Raji (cell line): ENCODE measurements at regions not wholly inside any gene's neighbourhood (a gene's known extent, or its start where the extent isn't known, plus 50 kb on each side); places are given as distances from the start of the nearest gene placed in this dataset.

Experiments used
- POLR2A ChIP-seq: IDR thresholded peaks from 2 replicates; pipeline ENCODE4 v1.6.1; 2011; ENCODE audit warnings: low read depth, low read length, control low read depth; ENCODE audit not compliant: insufficient read depth

DNA sequence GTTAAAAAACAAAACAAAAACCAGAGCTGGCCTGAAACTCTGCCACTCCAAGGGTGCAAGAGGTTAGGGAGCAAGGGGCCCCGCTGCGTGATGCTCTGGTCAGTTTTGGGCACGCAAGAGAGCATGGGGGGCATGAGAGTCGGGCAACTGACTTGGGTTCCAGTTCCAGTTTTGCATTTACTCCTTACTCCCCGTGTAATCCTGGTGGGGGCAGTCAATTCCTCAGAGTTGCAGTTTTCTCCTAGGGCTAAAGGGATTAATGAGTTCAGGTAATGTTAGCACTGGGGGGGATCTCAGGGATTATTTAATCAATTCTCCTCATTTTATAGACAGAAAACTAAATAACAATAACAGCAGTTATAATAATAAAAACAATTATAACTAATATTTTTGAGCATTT, 72.9 kb upstream of the PMFBP1 start:
- TF ChIP-seq POLR2A: no peak

DNA sequence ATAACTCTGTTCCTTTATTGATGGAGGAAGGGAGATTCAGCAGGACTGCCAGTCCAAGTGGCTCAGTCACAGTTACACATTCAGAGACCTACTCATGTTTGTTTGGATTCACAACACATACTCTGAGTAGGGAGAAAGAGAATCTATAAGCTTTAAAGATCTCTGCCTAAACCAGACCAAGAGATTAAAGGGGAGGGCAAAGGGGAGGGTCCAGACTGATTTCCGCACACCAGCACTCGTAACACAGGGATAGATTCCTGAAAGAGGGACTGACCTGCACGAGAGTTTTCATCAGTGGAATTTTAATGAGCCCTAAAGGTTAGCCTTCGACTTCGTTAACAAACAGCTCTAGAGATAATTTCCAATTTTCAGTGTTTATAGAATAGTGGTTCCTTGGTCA, 71.7 kb upstream of the PMFBP1 start:
- no peak for TF ChIP-seq POLR2A

DNA sequence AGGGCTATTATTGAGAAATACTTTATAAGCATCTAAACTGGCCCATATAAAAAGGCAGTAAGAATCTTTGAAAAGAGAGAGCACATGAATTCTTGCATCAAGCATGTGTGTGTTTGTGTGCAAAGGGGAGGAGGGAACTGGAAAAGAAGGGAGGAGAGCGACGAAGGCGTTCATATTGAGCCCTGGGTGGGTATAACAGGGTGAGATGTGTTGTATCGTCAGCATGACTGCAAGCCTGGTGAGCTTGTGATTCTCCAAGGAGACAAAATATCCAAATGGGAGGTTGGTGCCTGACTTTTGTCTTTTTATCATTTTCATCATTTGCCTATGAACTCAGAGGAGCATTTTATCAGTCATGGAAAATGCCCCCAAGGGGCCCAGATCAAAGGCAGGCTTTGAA, 70.8 kb upstream of the PMFBP1 start:
- TF ChIP-seq POLR2A: no peak

DNA sequence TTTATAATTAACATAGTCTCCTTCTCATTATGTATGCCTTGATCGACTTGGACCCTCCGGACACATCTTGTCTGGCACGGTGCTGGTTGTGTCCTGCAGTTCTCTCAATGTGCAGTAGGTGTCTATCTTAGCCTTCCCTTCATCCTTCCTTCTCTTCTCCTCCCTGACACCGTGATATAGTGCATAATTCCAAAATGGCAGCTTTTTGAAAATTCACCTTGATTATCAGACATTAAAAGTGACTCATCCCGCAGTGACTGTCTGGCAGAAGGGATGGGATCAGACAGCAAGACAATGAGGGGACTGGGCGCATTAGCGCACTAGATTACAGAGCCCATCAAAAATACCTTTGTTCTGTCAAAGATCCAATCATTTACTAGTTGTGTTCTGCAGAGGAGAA, 70.0 kb upstream of the PMFBP1 start:
- no peak for TF ChIP-seq POLR2A

DNA sequence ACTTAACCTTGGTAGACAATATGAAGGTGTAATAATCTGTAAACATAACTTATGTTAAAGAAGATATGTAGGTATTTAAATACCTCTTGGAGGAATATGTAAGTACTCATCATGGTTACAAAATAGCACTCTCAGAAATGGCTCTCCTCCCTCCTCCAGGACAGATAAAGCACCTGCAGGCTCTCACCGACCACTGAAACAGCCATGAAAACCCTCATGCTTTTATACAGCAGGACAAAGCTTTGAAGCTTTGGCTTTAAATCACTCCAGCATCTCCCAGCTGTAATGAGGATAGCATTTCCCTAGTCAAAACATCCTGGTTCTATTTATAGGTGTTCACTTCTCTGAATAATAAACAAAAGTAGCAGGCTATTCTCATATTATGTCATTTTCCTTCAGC, 69.1 kb upstream of the PMFBP1 start:
- TF ChIP-seq POLR2A: no peak

DNA sequence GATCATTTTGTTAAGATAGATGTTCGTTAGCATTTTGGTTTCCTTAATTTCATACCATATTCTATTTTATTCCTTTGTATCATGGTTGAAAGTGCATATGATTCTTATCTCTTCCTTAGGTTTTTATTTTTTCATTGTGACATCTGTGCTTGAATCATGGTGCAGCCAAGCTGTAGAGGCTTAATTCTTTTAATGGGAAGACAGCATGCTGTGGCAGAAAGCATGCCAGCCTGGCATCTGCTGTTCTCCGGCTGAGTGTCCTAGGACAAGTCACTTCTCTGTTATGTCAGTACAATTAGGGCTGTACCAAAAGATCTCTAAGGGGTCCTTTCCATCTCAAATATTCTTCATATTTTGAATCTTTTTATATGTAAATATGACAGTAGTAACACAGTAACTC, 68.5 kb upstream of the PMFBP1 start:
- TF ChIP-seq POLR2A: no peak

DNA sequence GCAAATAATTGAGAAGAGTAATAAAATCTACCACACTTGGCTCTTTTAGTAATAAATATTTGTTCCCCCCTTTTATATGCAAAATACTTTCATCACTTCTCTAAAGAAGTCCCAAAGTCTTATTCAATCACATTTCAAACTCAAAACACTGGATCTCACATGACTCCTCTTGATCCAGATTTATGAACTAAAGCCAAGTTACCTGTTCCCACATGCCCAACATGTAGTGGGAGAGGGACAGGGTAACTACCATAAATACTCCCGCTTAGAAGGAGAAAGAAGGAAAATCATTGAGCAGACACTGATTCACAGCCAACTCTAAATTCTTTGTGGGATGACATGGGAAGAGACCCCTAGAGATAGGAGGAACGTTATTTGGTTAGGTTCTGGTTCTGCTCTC, 64.9 kb upstream of the PMFBP1 start:
- TF ChIP-seq POLR2A: no peak

DNA sequence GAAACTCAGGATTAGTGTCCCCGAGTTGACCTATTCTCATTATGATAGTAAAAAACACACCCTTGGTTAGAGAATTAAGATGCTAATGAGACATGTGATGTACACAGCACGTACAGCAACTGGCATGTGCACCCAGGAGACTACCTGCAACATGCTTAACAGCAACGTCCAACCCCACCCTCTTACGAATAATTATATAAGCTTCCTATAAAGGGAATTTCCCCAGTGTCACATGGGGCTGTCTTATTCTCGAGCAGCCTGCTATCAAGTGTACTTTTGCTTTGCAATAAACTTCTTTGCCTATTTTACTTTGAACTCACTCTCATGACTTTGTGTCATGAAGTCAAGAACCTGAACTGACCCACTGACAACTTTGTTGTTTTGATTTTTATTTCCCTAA, 62.4 kb upstream of the PMFBP1 start:
- no peak for TF ChIP-seq POLR2A

DNA sequence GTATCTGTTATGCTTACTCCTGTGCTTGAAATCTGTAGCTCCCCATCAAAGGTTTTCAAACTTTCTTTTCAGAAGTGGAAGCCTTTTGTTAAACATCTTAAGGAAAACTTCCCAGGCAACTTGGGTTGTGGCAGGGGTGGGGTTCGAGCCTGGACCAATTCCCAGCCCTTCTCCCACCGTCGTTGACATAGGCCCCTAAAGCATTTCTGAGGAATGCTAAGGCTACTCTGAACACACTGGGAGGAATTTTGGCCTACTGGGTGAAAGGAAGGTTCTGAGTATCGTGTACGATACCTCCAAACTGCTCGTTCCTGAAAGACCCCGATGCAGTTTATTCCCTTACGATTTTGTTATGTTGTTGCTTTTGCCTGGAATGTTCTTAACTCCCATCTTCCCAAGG, 56.1 kb upstream of the PMFBP1 start:
- no peak for TF ChIP-seq POLR2A

DNA sequence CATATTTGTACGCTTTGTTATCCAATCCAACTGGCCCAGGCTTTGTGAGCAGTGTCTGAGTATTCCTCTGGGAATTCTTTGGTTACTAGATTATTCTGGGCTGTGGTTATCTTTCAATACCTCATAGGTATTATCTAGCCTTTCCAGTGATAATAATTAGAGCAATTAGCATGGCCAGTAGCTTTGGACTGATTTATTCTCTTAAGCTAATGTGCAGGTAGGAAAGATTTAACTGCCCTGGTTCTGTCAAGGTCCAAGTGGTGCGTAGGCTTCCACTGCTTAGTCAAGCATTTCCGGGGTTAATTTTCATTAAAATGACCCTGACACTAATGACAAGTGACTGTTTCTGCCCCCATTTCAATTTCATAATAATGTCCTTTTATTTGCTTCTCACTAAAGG, 54.2 kb upstream of the PMFBP1 start:
- no peak for TF ChIP-seq POLR2A

DNA sequence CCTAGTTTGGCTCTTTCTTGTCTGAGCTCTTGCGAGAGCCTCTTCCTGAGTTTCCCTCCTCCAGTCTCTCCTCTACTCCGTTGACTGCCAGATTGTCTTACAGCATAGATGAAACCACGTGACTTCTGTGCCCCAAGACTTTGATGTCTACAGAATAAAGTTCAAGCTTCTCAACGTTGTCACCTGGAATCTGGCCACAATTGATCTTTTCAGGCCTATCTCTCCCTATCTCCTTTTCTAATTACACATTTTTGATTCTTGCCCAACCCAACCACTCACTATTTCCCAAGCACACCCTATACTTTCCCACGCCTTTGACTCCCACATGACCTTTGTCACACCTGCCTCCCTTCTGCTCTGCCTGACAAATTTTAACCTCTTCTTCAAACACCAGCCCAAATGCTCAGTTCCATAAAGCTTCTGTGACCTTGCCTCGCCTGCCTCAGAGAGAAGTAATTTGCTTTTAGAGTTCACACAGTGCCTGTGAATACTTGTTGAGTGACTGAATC, 52.4 kb upstream of the PMFBP1 start:
- TF ChIP-seq POLR2A: no peak

DNA sequence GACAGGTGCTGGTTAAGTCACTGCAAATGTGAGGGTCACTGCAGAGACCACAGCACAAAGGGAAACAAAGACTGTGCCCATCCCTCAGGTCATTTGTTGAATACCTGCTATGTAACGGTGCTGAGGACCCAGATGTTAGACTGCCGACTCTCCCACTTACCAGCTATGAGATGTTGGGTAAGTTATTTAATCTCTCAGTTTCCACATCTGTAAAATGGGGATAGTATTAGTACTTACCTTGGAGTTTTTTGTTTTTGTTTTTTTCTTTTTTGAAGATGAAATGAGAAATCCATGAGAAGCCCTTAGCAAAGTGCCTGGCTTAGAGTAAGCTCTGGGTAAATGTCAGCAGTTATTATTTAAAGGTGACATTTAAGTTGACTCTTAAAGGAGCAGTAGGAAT, 50.5 kb upstream of the PMFBP1 start:
- no peak for TF ChIP-seq POLR2A
